Mammary epithelial cell (primary cell): ENCODE measurements at regions not wholly inside any gene's neighbourhood (a gene's known extent, or its start where the extent isn't known, plus 50 kb on each side); places are given as distances from the start of the nearest gene placed in this dataset.

ENCODE experiments used
- EZH2 ChIP-seq: IDR thresholded peaks from 2 replicates; pipeline ENCODE4 v1.6.1; 2012; ENCODE audit warnings: low read length, inconsistent platforms, borderline replicate concordance
- TF ChIP-seq, protein P1 (sequence below), 2 donors: IDR thresholded peaks in 1 of 2; conservative IDR thresholded peaks in 1 of 2; 2 replicates each; pipeline ENCODE4 v1.5.1; 2011 to 2012; ENCODE audit warnings: inconsistent platforms in 2 of 2, low read length in 2 of 2, mild to moderate bottlenecking in 2 of 2, control low read depth in 1 of 2, low read depth in 1 of 2; ENCODE audit not compliant: insufficient read depth in 1 of 2; ENCODE audit errors: extremely low read depth in 1 of 2

- TF ChIP-seq, protein P1, sequence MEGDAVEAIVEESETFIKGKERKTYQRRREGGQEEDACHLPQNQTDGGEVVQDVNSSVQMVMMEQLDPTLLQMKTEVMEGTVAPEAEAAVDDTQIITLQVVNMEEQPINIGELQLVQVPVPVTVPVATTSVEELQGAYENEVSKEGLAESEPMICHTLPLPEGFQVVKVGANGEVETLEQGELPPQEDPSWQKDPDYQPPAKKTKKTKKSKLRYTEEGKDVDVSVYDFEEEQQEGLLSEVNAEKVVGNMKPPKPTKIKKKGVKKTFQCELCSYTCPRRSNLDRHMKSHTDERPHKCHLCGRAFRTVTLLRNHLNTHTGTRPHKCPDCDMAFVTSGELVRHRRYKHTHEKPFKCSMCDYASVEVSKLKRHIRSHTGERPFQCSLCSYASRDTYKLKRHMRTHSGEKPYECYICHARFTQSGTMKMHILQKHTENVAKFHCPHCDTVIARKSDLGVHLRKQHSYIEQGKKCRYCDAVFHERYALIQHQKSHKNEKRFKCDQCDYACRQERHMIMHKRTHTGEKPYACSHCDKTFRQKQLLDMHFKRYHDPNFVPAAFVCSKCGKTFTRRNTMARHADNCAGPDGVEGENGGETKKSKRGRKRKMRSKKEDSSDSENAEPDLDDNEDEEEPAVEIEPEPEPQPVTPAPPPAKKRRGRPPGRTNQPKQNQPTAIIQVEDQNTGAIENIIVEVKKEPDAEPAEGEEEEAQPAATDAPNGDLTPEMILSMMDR (conservative IDR thresholded peaks at IDR 0.05 in 1 of 2, IDR thresholded peaks at IDR 0.05 in 1 of 2; ENCODE audit: extremely low read depth in 1 of 2, insufficient read depth in 1 of 2, low read depth in 1 of 2, low read length in 2 of 2): no peak
- TF ChIP-seq EZH2: no peak
These were observed 87.8 kb upstream of the GUCY1A1 start for GRCh38 chr4:155578726-155579370.
